HepG2 (cell line): ENCODE measurements at regions not wholly inside any gene's neighbourhood (a gene's known extent, or its start where the extent isn't known, plus 50 kb on each side); places are given as distances from the start of the nearest gene placed in this dataset.

ENCODE experiments used
- ATAC-seq: fragments of 200-7000 bp; cut with Tn5 transposase; 3 replicates; pipeline ENCODE4 v1.9.1; 2020; ENCODE audit warnings: mild to moderate bottlenecking, moderate library complexity
- BruUV-seq: library from RNA; stranded (reverse); fragments of 400-500 nt; replicated peaks from 2 replicates; lab custom pipeline; 2021; lab: Mats Ljungman, UMichigan
- CTCF ChIA-PET: fragments of 300-600 bp; formaldehyde crosslinking; extraction: SDS; loops from one replicate; lab custom pipeline; 2021; ENCODE audit warnings: low total read pairs, inconsistent platforms, low intra/inter-chr PET ratio; lab: Yijun Ruan, JAX
- POLR2A ChIA-PET: fragments of 350-600 bp; sonication (Branson Sonifier 250); formaldehyde crosslinking; loops from one replicate; lab custom pipeline; 2020; ENCODE audit warnings: antibody characterized with exemption, inconsistent platforms; lab: Yijun Ruan, JAX
- DNase-seq: peaks from one replicate; pipeline ENCODE4 v3.0.0-alpha.2; 2015; ENCODE audit warnings: low spot score
- FAIRE-seq: peaks from 3 replicates; lab custom pipeline; 2011; peaks lifted over from hg19 to GRCh38; lab: Jason Lieb, UNC
- H2AFZ ChIP-seq: one replicate; pipeline ENCODE4 v1.6.1; 2011; ENCODE audit warnings: low read length, inconsistent platforms
- H3K27ac ChIP-seq: fragments of 300-600 bp; 3 replicates; pipeline ENCODE4 v1.8.0; 2011; ENCODE audit warnings: mixed run types, mild to moderate bottlenecking, mixed read lengths, low read length, inconsistent platforms; ENCODE audit not compliant: insufficient read depth; ENCODE audit errors: extremely low read length
- H3K27me3 ChIP-seq, 2 experiments: fragments of 200-600 bp in 1 of 2; 2 replicates in 1 of 2; 3 replicates in 1 of 2; pipeline versions ENCODE4 v1.6.0 to v1.8.0; 2011; ENCODE audit warnings: low read length in 2 of 2, mild to moderate bottlenecking in 2 of 2, moderate library complexity in 2 of 2, inconsistent platforms in 1 of 2; ENCODE audit not compliant: insufficient read depth in 2 of 2, control insufficient read depth in 1 of 2
- H3K36me3 ChIP-seq, 2 experiments: fragments of 200-600 bp in 1 of 2; replicated peaks in 1 of 2; 2 replicates in 1 of 2; 3 replicates in 1 of 2; pipeline versions ENCODE4 v1.5.1 to v1.8.0; 2011; ENCODE audit warnings: low read length in 2 of 2, inconsistent platforms in 1 of 2; ENCODE audit not compliant: insufficient read depth in 2 of 2, control insufficient read depth in 1 of 2
- H3K4me1 ChIP-seq: 2 replicates; pipeline ENCODE4 v1.5.1; 2012; ENCODE audit warnings: low read length, inconsistent platforms; ENCODE audit not compliant: insufficient read depth
- H3K4me2 ChIP-seq: 2 replicates; pipeline ENCODE4 v1.6.0; 2011; ENCODE audit warnings: low read depth, low read length, inconsistent platforms
- H3K4me3 ChIP-seq, 3 experiments: fragments of 200-600 bp in 1 of 3; sonication (generic), shearing (Covaris generic) in 1 of 3; replicated peaks in 1 of 3; 2 replicates each; pipeline ENCODE4 v1.5.1; 2011 to 2016; ENCODE audit warnings: low read length in 3 of 3, inconsistent platforms in 2 of 3, low read depth in 2 of 3, mild to moderate bottlenecking in 2 of 3, control low read depth in 1 of 3, mixed read lengths in 1 of 3; ENCODE audit not compliant: insufficient read depth in 1 of 3
- H3K79me2 ChIP-seq: one replicate; pipeline ENCODE4 v1.6.1; 2011; ENCODE audit warnings: low read length, inconsistent platforms; ENCODE audit not compliant: insufficient read depth
- H3K9ac ChIP-seq: 2 replicates; pipeline ENCODE4 v1.6.0; 2011; ENCODE audit warnings: mild to moderate bottlenecking, low read depth, low read length, inconsistent platforms; ENCODE audit not compliant: insufficient read depth
- H3K9me3 ChIP-seq: 2 replicates; pipeline ENCODE4 v1.5.1; 2012; ENCODE audit warnings: mild to moderate bottlenecking, low read length
- H4K20me1 ChIP-seq: 2 replicates; pipeline ENCODE4 v1.6.0; 2011; ENCODE audit warnings: inconsistent platforms, mild to moderate bottlenecking, low read length, moderate library complexity; ENCODE audit not compliant: insufficient read depth
- ARHGAP35 ChIP-seq: sonication (generic); formaldehyde crosslinking; IDR thresholded peaks from 2 replicates; pipeline ENCODE4 v1.9.0; 2022; ENCODE audit warnings: mild to moderate bottlenecking, inconsistent platforms, moderate library complexity, missing genetic modification reagents, borderline replicate concordance
- HNF4A ChIP-seq: sonication (generic); formaldehyde crosslinking; IDR thresholded peaks from 2 replicates; pipeline ENCODE4 v1.4.0; 2020; ENCODE audit warnings: missing genetic modification reagents
- MTA1 ChIP-seq: sonication (generic); formaldehyde crosslinking; IDR thresholded peaks from 2 replicates; pipeline ENCODE4 v1.4.0; 2020; ENCODE audit warnings: missing genetic modification reagents, mild to moderate bottlenecking, borderline replicate concordance
- ONECUT2 ChIP-seq: sonication (generic); formaldehyde crosslinking; IDR thresholded peaks from 2 replicates; pipeline ENCODE4 v1.4.0; 2020; ENCODE audit warnings: missing genetic modification reagents
- SMC3 ChIP-seq: IDR thresholded peaks from 2 replicates; pipeline ENCODE4 v1.6.1; 2011; ENCODE audit warnings: low read length, improper control_type of control experiment
- ZNF160 ChIP-seq: sonication (generic); formaldehyde crosslinking; IDR thresholded peaks from 2 replicates; pipeline ENCODE4 v1.8.0; 2022; ENCODE audit warnings: mild to moderate bottlenecking, inconsistent platforms, missing genetic modification reagents
- WGBS: methylation state at CpG from one replicate; pipeline ENCODE4 v1.1.6; 2017; ENCODE audit warnings: low lambda C conversion rate; 5-methylcytosine and 5-hydroxymethylcytosine counted together
- in situ Hi-C: cut with HindIII; loops from 2 replicates; pipeline ENCODE4 v1.10.0; 2017; ENCODE audit warnings: low pct_unique_long_range_greater_than_20kb; ENCODE audit not compliant: extremely low pct_ligation_motif_present
- intact Hi-C: fragments of 100-400 bp; cut with micrococcal nuclease; formaldehyde crosslinking; loops from one replicate; pipeline ENCODE4 v1.10.0; 2022; ENCODE audit not compliant: unreplicated experiment
- TF ChIP-seq, protein P1 (sequence below): sonication (generic); formaldehyde crosslinking; IDR thresholded peaks from 2 replicates; pipeline ENCODE4 v1.5.0; 2020; ENCODE audit warnings: mild to moderate bottlenecking, missing genetic modification reagents, moderate library complexity

DNA sequence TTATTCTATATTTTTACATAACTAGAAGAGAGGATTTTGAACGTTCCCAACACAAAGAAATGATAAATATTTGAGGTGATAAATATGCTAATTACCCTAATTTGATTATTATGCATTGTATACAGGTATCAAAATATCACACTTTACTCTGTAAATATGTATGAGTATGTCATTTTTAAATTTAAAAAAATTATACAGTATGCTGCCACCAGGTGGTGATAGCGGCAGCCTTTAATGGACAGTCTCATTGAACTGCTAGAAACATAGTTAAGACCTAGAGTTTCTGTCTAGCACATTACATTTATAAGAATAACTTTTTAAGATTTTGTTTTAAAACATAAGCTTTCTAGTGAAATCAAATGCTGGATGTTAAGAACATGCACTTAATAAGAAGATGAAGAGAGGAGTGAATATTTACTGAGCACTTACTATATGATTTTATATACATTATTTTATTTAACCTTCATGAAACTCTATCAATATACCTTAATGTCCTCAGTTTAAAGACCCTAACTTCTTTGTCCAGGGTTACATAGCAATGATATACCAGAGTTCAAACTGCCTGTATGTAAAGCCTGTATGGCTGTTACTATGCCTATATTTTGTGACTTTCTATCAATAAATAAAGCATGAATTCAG lies 207.1 kb downstream of the NUF2 start:
- BruUV-seq, result no TSS peak
- no peak for FAIRE-seq
- WGBS, result 3% methylated on average over 2 of the region's 2 CpGs
- ChIA-PET CTCF (interaction anchor here (2.1 kb wide), 1 partner anchor 1089 kb away, joined by 10 read pairs; no protein-coding TSS in a partner anchor), POLR2A (no interaction called here)
- H3K9ac ChIP-seq, result no peak overlapping the region
- no peak overlapping the region for H2AFZ ChIP-seq
- no peak overlapping the region for H3K4me3 ChIP-seq
- H3K4me1 ChIP-seq, result 0 out of 2 replicates have a peak, but pooled peaks cover 5% of the 10 kb centered on the region
- no peak overlapping the region for H3K4me2 ChIP-seq
- TF ChIP-seq ZNF160 (CRISPR knock-in tag) (no peak), ONECUT2 (CRISPR knock-in tag) (no peak), SMC3 (peak; percentile 37; the same call in 1 of the 2 replicates)
- TF ChIP-seq, protein P1, sequence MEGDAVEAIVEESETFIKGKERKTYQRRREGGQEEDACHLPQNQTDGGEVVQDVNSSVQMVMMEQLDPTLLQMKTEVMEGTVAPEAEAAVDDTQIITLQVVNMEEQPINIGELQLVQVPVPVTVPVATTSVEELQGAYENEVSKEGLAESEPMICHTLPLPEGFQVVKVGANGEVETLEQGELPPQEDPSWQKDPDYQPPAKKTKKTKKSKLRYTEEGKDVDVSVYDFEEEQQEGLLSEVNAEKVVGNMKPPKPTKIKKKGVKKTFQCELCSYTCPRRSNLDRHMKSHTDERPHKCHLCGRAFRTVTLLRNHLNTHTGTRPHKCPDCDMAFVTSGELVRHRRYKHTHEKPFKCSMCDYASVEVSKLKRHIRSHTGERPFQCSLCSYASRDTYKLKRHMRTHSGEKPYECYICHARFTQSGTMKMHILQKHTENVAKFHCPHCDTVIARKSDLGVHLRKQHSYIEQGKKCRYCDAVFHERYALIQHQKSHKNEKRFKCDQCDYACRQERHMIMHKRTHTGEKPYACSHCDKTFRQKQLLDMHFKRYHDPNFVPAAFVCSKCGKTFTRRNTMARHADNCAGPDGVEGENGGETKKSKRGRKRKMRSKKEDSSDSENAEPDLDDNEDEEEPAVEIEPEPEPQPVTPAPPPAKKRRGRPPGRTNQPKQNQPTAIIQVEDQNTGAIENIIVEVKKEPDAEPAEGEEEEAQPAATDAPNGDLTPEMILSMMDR (CRISPR knock-in tag), result peak; percentile 33; the same call in 1 of the 2 replicates
- peak; percentile 7 for DNase-seq
- no peaks in the 10 kb centered on the region for H3K36me3 ChIP-seq
- peak; percentile 54 for ATAC-seq
- no peaks in the 10 kb centered on the region for H4K20me1 ChIP-seq
- H3K27ac ChIP-seq, result no peak overlapping the region
- no peaks in the 10 kb centered on the region for H3K9me3 ChIP-seq
- intact Hi-C loops, result loop anchor here (2.0 kb wide), 3 partner anchors 118 to 1258 kb away; no protein-coding TSS in a partner anchor
- in situ Hi-C loops, result no loop called here
- no peaks in the 10 kb centered on the region for H3K79me2 ChIP-seq
- H3K27me3 ChIP-seq, result no peaks in the 10 kb centered on the region

DNA sequence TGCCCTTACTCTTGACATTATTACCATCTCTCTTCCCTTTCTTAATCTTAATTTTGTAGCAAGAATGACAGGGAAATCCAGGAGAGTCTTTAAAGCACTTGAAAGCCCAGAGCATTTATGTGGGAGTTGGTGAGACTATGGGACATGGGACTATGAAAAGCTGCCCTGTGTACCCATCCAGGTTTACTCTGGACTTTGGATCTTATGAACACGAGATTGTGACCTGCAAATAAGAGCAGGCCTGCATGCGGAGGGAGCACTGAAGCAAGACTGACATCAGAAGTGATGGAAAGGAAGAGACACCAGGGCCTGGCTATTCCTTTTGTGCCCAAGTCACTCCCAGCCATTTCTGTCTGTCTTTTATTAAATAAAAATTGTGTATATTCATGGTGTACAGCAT lies 209.6 kb downstream of the NUF2 start:
- Histone ChIP-seq H3K79me2 (no peaks in the 10 kb centered on the region), H3K4me3 (no peak overlapping the region), H3K4me2 (no peak overlapping the region), H3K36me3 (no peaks in the 10 kb centered on the region), H4K20me1 (no peaks in the 10 kb centered on the region), H3K9ac (no peak overlapping the region), H3K4me1 (0 out of 2 replicates have a peak, but pooled peaks cover 5% of the 10 kb centered on the region), H3K9me3 (no peaks in the 10 kb centered on the region), H2AFZ (no peak overlapping the region), H3K27me3 (no peaks in the 10 kb centered on the region), H3K27ac (no peak overlapping the region)
- DNase-seq, result no peak
- CTCF ChIA-PET, result no interaction called here
- TF ChIP-seq MTA1 (CRISPR knock-in tag) (no peak), ARHGAP35 (CRISPR knock-in tag) (no peak), HNF4A (peak; percentile 47)
- intact Hi-C loops, result no loop called here
- no peak for FAIRE-seq
- no peak; the same call in 2 of the 3 replicates for ATAC-seq
- POLR2A ChIA-PET, result no interaction called here
- WGBS, result 0% methylated on average over 2 of the region's 2 CpGs
- in situ Hi-C loops, result loop anchor here (10.0 kb wide), 2 partner anchors 1083 to 1263 kb away; no protein-coding TSS in a partner anchor
- BruUV-seq, result no TSS peak
